VCaP (cell line): ENCODE measurements at regions not wholly inside any gene's neighbourhood (a gene's known extent, or its start where the extent isn't known, plus 50 kb on each side); places are given as distances from the start of the nearest gene placed in this dataset.

ENCODE experiments used
- H3K27ac ChIP-seq: fragments of 450-650 bp; 2 replicates; pipeline ENCODE4 v1.5.1; 2017
- TF ChIP-seq, protein P1 (sequence below): fragments of 450-650 bp; conservative IDR thresholded peaks from 2 replicates; pipeline ENCODE4 v1.5.1; 2017; ENCODE audit warnings: mild to moderate bottlenecking, moderate library complexity

DNA sequence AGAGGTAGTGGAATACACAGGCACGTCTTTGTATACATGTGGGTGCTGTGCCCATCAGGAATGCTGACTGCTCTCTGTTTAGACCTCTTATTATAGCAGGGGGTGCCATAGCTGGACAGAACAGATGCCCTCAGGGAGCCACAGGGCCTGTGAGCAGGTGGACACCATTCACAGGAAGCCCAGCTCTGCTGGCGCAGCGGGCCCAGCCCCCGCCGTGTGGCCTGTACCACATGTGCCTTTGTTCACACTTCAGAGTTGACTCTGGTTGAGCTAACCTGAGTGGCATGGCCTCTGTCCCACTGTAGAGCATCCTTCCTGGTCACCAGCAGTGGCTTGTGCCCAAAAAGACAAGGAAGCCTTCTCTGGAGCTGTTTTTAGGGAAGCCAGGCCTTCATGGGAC lies 730.9 kb upstream of the ID2 start:
- H3K27ac ChIP-seq = no peak overlapping the region
- TF ChIP-seq, protein P1, sequence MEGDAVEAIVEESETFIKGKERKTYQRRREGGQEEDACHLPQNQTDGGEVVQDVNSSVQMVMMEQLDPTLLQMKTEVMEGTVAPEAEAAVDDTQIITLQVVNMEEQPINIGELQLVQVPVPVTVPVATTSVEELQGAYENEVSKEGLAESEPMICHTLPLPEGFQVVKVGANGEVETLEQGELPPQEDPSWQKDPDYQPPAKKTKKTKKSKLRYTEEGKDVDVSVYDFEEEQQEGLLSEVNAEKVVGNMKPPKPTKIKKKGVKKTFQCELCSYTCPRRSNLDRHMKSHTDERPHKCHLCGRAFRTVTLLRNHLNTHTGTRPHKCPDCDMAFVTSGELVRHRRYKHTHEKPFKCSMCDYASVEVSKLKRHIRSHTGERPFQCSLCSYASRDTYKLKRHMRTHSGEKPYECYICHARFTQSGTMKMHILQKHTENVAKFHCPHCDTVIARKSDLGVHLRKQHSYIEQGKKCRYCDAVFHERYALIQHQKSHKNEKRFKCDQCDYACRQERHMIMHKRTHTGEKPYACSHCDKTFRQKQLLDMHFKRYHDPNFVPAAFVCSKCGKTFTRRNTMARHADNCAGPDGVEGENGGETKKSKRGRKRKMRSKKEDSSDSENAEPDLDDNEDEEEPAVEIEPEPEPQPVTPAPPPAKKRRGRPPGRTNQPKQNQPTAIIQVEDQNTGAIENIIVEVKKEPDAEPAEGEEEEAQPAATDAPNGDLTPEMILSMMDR = no peak

DNA sequence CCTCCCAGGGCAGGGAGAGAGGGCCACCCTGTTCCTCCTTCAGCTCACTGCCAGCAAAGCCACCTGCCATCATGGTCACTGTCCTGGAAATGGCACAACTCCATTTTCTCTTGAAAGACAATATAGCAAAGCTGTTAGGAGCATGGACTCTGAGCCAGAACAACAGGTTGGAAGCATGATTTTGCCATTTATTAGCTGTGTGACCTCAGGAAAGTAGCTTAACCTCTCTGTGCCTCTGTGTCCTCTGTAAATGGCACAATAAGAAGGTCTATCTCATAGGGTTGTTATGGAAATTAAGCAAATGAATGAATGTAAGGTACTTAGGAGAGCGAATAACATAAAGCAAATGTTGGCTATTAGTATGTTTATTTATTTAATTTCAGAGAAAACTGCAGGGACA lies 730.4 kb upstream of the ID2 start:
- no peak overlapping the region for H3K27ac ChIP-seq
- TF ChIP-seq, protein P1 = no peak

DNA sequence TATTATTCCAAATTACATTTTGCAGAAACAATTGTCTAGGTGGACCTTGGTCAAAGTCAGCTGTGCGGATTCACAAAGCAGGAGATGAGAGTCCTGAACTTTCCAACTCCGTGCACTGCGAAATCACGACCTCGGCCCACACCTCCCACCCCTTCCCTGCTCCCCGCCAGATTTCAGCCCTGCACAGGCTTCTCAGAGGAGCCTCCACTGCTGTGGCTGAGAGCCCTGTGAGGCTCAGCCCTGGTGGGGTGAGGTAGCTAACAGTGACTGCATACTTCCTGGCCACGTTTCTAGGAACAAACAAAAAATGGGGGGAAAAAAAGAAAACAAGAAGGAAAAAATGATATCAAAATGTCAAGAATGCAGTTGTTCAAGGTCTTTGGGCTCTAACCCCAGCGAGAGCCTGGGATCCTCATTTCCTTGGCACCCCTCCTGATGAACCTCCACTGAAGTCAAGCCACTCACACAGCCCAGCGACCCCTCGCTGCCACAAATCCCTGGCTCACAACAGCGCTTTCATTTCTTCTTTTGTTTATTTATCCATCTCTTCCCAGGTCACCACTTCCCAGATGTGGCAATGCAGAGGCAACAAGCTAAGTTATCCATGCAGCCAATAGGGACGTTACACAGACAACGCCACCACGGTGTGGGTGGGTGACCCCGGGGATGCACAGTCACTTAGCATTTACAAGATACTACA lies 729.7 kb upstream of the ID2 start:
- TF ChIP-seq, protein P1 = no peak
- no peak overlapping the region for H3K27ac ChIP-seq

DNA sequence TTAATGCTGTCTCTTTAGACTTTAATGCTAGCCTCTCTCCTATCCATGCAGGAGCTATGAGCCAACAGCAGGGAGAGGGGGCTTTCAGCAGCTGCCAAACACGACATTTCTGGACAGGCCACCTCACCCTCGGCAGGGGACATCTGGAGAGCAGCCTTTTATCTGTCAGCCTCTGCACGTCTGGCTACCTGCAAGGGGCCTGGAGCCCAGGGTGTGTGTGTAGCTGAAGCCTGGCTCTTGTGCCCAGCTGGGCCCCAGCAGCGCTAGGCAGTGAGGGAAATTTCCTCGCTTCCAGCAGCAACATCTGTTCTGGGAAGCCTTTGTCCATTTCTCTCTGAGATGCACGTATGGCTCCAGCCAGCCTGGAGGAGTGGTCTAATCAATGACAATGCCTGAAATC lies 728.7 kb upstream of the ID2 start:
- TF ChIP-seq, protein P1 = no peak
- H3K27ac ChIP-seq = no peak overlapping the region

DNA sequence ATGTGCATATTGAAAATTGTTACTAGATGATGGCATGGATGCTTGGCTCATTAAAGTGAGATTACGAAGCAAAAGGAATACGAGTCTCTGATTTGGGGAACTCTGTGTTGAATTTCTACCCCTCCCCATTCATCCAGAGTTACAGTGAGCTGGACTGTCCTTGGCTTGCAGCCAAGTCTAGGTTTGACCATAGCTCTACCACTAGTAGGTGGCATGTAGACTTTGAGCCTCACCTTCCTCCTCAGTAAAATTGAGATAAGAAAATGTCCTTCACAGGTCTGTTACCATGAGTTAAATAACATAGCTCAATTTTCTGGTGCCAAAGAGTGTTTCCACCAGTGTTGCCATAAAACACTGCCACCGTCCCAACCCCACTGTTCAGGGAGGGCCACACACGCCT lies 727.6 kb upstream of the ID2 start:
- TF ChIP-seq, protein P1 = no peak
- no peak overlapping the region for H3K27ac ChIP-seq

DNA sequence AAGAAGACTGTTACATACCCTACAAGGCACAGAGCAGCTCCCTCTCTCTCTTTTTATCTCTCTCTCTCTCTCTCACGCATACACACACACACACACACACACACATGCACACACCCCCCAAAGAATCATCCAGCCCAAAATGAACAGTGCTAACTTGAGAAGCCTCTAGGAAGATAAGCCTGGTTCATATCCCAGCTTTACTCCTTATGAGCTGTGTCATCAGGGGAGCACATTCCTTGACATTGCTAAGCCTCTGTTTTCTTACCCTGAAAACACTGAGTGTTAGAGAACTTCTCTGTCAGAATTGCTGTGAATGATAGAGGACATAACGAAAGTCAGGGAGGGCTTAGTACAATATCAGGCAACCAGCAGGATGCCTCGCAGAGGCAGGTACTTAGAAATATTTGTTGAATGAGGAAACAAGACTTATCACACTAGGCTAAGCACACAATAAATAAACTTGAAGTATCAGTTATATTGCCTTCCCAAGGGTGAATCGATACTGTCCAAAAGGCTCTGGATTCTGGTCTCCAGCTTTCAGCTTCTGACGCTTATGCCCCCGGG lies 725.6 kb upstream of the ID2 start:
- TF ChIP-seq, protein P1 = no peak

DNA sequence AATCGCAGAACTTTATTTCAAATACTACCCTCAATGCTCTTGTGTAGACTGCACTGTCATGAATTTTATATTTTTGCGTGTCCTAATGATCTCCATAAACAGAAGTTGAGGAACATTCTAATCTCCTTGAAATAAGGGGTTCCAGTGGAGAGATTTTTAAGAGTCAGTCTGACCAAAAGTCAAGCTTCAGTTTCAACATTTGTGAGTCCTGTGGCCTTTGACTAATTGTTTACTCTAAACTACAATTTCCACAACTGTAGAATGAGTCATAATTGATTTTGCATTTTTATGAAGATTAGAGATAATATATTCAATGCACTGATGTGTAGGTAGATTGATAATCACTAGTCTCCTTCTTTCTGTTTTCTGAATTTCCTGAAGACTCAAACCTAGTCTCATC lies 720.3 kb upstream of the ID2 start:
- TF ChIP-seq, protein P1 = no peak
- no peak overlapping the region for H3K27ac ChIP-seq

More for the DNA sequence above, 725.6 kb upstream of the ID2 start:
- H3K27ac ChIP-seq = no peak overlapping the region
